H9 (cell line): ENCODE measurements at regions not wholly inside any gene's neighbourhood (a gene's known extent, or its start where the extent isn't known, plus 50 kb on each side); places are given as distances from the start of the nearest gene placed in this dataset.

Source experiments
- DNase-seq: peaks from one replicate; pipeline ENCODE4 v3.0.0-alpha.2; 2017
- H2AFZ ChIP-seq: one replicate; pipeline ENCODE4 v1.6.1; 2013; ENCODE audit warnings: mild to moderate bottlenecking, low read length, control low read depth, moderate library complexity
- H2AK5ac ChIP-seq: 2 replicates; pipeline ENCODE4 v1.6.1; 2013; ENCODE audit warnings: low read length, control low read depth, mixed read lengths; ENCODE audit not compliant: insufficient read length
- H2BK120ac ChIP-seq: one replicate; pipeline ENCODE4 v1.6.1; 2013; ENCODE audit warnings: low read depth, mild to moderate bottlenecking, low read length, control low read depth, inconsistent platforms; ENCODE audit not compliant: poor library complexity, severe bottlenecking
- H2BK12ac ChIP-seq: 2 replicates; pipeline ENCODE4 v1.6.1; 2013; ENCODE audit warnings: low read length, control low read depth, mixed read lengths, low read depth; ENCODE audit not compliant: insufficient read length
- H2BK15ac ChIP-seq: 2 replicates; pipeline ENCODE4 v1.6.1; 2013; ENCODE audit warnings: low read depth, low read length, control low read depth
- H2BK20ac ChIP-seq: one replicate; pipeline ENCODE4 v1.6.1; 2013; ENCODE audit warnings: low read depth, mild to moderate bottlenecking, low read length, control low read depth, inconsistent platforms; ENCODE audit not compliant: poor library complexity, severe bottlenecking
- H2BK5ac ChIP-seq: 2 replicates; pipeline ENCODE4 v1.6.1; 2013; ENCODE audit warnings: low read length, control low read depth, mixed read lengths; ENCODE audit not compliant: insufficient read length
- H3K14ac ChIP-seq: 2 replicates; pipeline ENCODE4 v1.6.1; 2013; ENCODE audit warnings: low read length, control low read depth; ENCODE audit not compliant: insufficient read depth
- H3K18ac ChIP-seq: 2 replicates; pipeline ENCODE4 v1.6.1; 2013; ENCODE audit warnings: low read depth, mild to moderate bottlenecking, mixed read lengths, low read length, control low read depth; ENCODE audit not compliant: insufficient read length
- H3K23ac ChIP-seq: 2 replicates; pipeline ENCODE4 v1.6.1; 2013; ENCODE audit warnings: low read length, control low read depth, mixed read lengths, low read depth; ENCODE audit not compliant: insufficient read length
- H3K23me2 ChIP-seq: 2 replicates; pipeline ENCODE4 v1.6.1; 2013; ENCODE audit warnings: low read depth, mild to moderate bottlenecking, mixed read lengths, low read length, control low read depth; ENCODE audit not compliant: insufficient read length, poor library complexity, severe bottlenecking
- H3K27ac ChIP-seq: 2 replicates; pipeline ENCODE4 v1.5.1; 2013; ENCODE audit warnings: low read length, control low read depth, mixed read lengths, low read depth; ENCODE audit not compliant: insufficient read length
- H3K27me3 ChIP-seq: 2 replicates; pipeline ENCODE4 v1.6.1; 2013; ENCODE audit warnings: low read length, control low read depth, inconsistent platforms; ENCODE audit not compliant: insufficient read depth
- H3K4ac ChIP-seq: 2 replicates; pipeline ENCODE4 v1.6.1; 2013; ENCODE audit warnings: low read depth, mild to moderate bottlenecking, control low read depth, inconsistent platforms, low read length, moderate library complexity
- H3K4me1 ChIP-seq: 2 replicates; pipeline ENCODE4 v1.6.1; 2013; ENCODE audit warnings: low read length, control low read depth, inconsistent platforms; ENCODE audit not compliant: insufficient read depth
- H3K4me2 ChIP-seq: 2 replicates; pipeline ENCODE4 v1.6.1; 2013; ENCODE audit warnings: low read length, control low read depth, mixed read lengths; ENCODE audit not compliant: insufficient read length, insufficient read depth
- H3K56ac ChIP-seq: 2 replicates; pipeline ENCODE4 v1.6.1; 2013; ENCODE audit warnings: low read depth, mild to moderate bottlenecking, mixed read lengths, low read length, control low read depth; ENCODE audit not compliant: insufficient read length
- H3K79me1 ChIP-seq: 2 replicates; pipeline ENCODE4 v1.6.1; 2013; ENCODE audit warnings: low read depth, mild to moderate bottlenecking, moderate library complexity, low read length, control low read depth, inconsistent platforms; ENCODE audit not compliant: insufficient read depth, poor library complexity, severe bottlenecking
- H3K79me2 ChIP-seq: 2 replicates; pipeline ENCODE4 v1.6.1; 2013; ENCODE audit warnings: low read length, control low read depth, inconsistent platforms; ENCODE audit not compliant: insufficient read depth
- H3K9ac ChIP-seq: 2 replicates; pipeline ENCODE4 v1.6.1; 2013; ENCODE audit warnings: low read length, control low read depth, mixed read lengths; ENCODE audit not compliant: insufficient read length; ENCODE audit errors: extremely low read depth
- H3K9me3 ChIP-seq: one replicate; pipeline ENCODE4 v1.6.1; 2013; ENCODE audit warnings: low read depth, low read length, inconsistent platforms; ENCODE audit not compliant: control insufficient read depth
- H3T11ph ChIP-seq: one replicate; pipeline ENCODE4 v1.6.1; 2013; ENCODE audit warnings: mild to moderate bottlenecking, low read length, control low read depth, inconsistent platforms
- H4K20me1 ChIP-seq: one replicate; pipeline ENCODE4 v1.6.1; 2013; ENCODE audit not compliant: control insufficient read depth, insufficient read length, insufficient read depth
- H4K5ac ChIP-seq: 2 replicates; pipeline ENCODE4 v1.6.1; 2013; ENCODE audit warnings: low read depth, mild to moderate bottlenecking, mixed read lengths, low read length, control low read depth; ENCODE audit not compliant: insufficient read length
- H4K8ac ChIP-seq: replicated peaks from 2 replicates; pipeline ENCODE4 v1.6.1; 2013; ENCODE audit warnings: low read length, control low read depth, mixed read lengths, low read depth; ENCODE audit not compliant: insufficient read length
- H4K91ac ChIP-seq: 2 replicates; pipeline ENCODE4 v1.6.1; 2013; ENCODE audit warnings: low read depth, mild to moderate bottlenecking, moderate library complexity, mixed read lengths, low read length, control low read depth; ENCODE audit not compliant: insufficient read length
- H3K27ac Mint-ChIP-seq, 3 experiments: 2 replicates in 2 of 3; 3 replicates in 1 of 3; pipeline ENCODE4 v1.8.0; 2020 to 2021; ENCODE audit warnings: mixed read lengths in 3 of 3, mild to moderate bottlenecking in 1 of 3, moderate library complexity in 1 of 3
- H3K27me3 Mint-ChIP-seq: 2 replicates; pipeline ENCODE4 v1.8.0; 2021; ENCODE audit warnings: low read depth, mild to moderate bottlenecking, moderate library complexity, mixed read lengths
- H3K36me3 Mint-ChIP-seq, 3 experiments: 2 replicates in 2 of 3; 3 replicates in 1 of 3; pipeline ENCODE4 v1.8.0; 2020 to 2021; ENCODE audit warnings: low read depth in 3 of 3, mixed read lengths in 3 of 3; ENCODE audit not compliant: insufficient read depth in 1 of 3
- H3K4me1 Mint-ChIP-seq, 2 experiments: 2 replicates each; pipeline ENCODE4 v1.8.0; 2020; ENCODE audit warnings: mixed read lengths in 2 of 2
- H3K4me3 Mint-ChIP-seq, 2 experiments: 2 replicates in 1 of 2; 3 replicates in 1 of 2; pipeline ENCODE4 v1.8.0; 2020 to 2021; ENCODE audit warnings: mild to moderate bottlenecking in 2 of 2, mixed read lengths in 2 of 2, moderate library complexity in 1 of 2
- H3K9me3 Mint-ChIP-seq, 2 experiments: 2 replicates in 1 of 2; 3 replicates in 1 of 2; pipeline ENCODE4 v1.8.0; 2020; ENCODE audit warnings: mild to moderate bottlenecking in 2 of 2, mixed read lengths in 2 of 2, moderate library complexity in 1 of 2
- WGBS: extraction: QIAGEN DNeasy Blood & Tissue Kit; methylation state at CpG from one replicate; pipeline ENCODE4 v1.1.7; 2013; ENCODE audit warnings: missing lambda C conversion rate, low lambda C conversion rate, mixed read lengths; ENCODE audit not compliant: insufficient read length; ENCODE audit errors: extremely low coverage; 5-methylcytosine and 5-hydroxymethylcytosine counted together
- TF ChIP-seq, protein P1 (sequence below): fragments of 200-600 bp; sonication (generic); conservative IDR thresholded peaks from 3 replicates; pipeline ENCODE4 v1.8.0; 2021; ENCODE audit warnings: antibody characterized with exemption, mild to moderate bottlenecking

DNA sequence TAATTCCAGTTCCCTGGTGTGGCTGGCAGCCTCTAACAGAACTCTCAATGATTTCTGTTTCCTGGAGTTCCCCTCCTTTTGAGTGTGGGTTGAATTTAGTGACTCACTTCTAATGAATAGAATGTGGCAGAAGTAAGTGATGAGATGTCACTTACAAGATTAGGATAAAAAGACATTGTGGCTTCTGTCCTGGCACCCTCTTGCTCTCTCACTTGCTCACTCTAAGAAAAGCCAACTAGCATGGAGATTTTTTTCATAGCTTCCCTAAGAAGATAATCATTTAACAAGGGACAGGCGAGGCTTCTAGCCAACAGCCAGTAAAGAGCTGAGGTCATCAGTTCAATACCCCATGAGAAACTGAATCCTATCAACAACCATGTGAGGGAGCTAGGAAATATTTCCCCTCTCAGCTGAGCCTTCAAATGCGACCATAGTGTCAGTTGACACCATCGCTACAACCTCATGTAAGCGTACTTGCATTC is 156.7 kb downstream of the TMTC3 start:
- no peak overlapping the region for H4K91ac ChIP-seq
- no peak overlapping the region for H2BK5ac ChIP-seq
- no peak overlapping the region for H3K4me2 ChIP-seq
- no peak overlapping the region for H2BK120ac ChIP-seq
- no peak overlapping the region for H2BK15ac ChIP-seq
- Mint-ChIP-seq H3K9me3 (no peaks in the 10 kb centered on the region), H3K36me3 (no peaks in the 10 kb centered on the region), H3K27me3 (no peaks in the 10 kb centered on the region), H3K4me1 (0 out of 4 replicates have a peak, but pooled peaks cover 0 to 2% of the 10 kb centered on the region in 2 experiments), H3K27ac (no peak overlapping the region), H3K4me3 (no peak overlapping the region)
- H3K56ac ChIP-seq, result no peak overlapping the region
- H4K20me1 ChIP-seq, result no peaks in the 10 kb centered on the region
- no peak overlapping the region for H3K27ac ChIP-seq
- no peaks in the 10 kb centered on the region for H3K4me1 ChIP-seq
- no peak overlapping the region for H3K4ac ChIP-seq
- no peak overlapping the region for H2BK20ac ChIP-seq
- H3K79me2 ChIP-seq, result no peaks in the 10 kb centered on the region
- no peak overlapping the region for H4K5ac ChIP-seq
- no peak overlapping the region for H4K8ac ChIP-seq
- H2BK12ac ChIP-seq, result no peak overlapping the region
- no peaks in the 10 kb centered on the region for H3K27me3 ChIP-seq
- no peak overlapping the region for H2AK5ac ChIP-seq
- no peak overlapping the region for H3K18ac ChIP-seq
- H3K23me2 ChIP-seq, result no peaks in the 10 kb centered on the region
- WGBS, result no CpG with 5 or more reads among the region's 4 CpGs
- no peak overlapping the region for H3K23ac ChIP-seq
- H3K14ac ChIP-seq, result no peak overlapping the region
- H3K9me3 ChIP-seq, result no peaks in the 10 kb centered on the region
- no peak overlapping the region for H3T11ph ChIP-seq
- no peak overlapping the region for H3K9ac ChIP-seq
- no peak overlapping the region for H2AFZ ChIP-seq
- H3K79me1 ChIP-seq, result no peaks in the 10 kb centered on the region
- no peak for DNase-seq
- TF ChIP-seq, protein P1, sequence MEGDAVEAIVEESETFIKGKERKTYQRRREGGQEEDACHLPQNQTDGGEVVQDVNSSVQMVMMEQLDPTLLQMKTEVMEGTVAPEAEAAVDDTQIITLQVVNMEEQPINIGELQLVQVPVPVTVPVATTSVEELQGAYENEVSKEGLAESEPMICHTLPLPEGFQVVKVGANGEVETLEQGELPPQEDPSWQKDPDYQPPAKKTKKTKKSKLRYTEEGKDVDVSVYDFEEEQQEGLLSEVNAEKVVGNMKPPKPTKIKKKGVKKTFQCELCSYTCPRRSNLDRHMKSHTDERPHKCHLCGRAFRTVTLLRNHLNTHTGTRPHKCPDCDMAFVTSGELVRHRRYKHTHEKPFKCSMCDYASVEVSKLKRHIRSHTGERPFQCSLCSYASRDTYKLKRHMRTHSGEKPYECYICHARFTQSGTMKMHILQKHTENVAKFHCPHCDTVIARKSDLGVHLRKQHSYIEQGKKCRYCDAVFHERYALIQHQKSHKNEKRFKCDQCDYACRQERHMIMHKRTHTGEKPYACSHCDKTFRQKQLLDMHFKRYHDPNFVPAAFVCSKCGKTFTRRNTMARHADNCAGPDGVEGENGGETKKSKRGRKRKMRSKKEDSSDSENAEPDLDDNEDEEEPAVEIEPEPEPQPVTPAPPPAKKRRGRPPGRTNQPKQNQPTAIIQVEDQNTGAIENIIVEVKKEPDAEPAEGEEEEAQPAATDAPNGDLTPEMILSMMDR, result no peak
